GM13977 (cell line): ENCODE measurements at regions not wholly inside any gene's neighbourhood (a gene's known extent, or its start where the extent isn't known, plus 50 kb on each side); places are given as distances from the start of the nearest gene placed in this dataset.

Source experiments
- DNase-seq: peaks from one replicate; pipeline ENCODE4 v3.0.0; 2012; ENCODE audit warnings: low spot score
- CTCF ChIP-seq: IDR thresholded peaks from 2 replicates; pipeline ENCODE4 v1.5.1; 2012; ENCODE audit warnings: mild to moderate bottlenecking, control low read depth; ENCODE audit not compliant: insufficient read depth; ENCODE audit errors: extremely low read depth, missing control alignments
- in situ Hi-C: fragments of 300-500 bp; cut with MboI; formaldehyde crosslinking; loops from one replicate; pipeline ENCODE4 v1.12.0; 2022; ENCODE audit warnings: low sequenced_read_pairs, low pct_unique_long_range_greater_than_20kb, mixed read lengths, inconsistent platforms; ENCODE audit not compliant: unreplicated experiment

- DNase-seq, result no peak
- no peak for TF ChIP-seq CTCF
- in situ Hi-C loops, result no loop called here
Observed at GRCh38 chr20:40100261-40100660, 588.8 kb downstream of the MAFB start.

DNA sequence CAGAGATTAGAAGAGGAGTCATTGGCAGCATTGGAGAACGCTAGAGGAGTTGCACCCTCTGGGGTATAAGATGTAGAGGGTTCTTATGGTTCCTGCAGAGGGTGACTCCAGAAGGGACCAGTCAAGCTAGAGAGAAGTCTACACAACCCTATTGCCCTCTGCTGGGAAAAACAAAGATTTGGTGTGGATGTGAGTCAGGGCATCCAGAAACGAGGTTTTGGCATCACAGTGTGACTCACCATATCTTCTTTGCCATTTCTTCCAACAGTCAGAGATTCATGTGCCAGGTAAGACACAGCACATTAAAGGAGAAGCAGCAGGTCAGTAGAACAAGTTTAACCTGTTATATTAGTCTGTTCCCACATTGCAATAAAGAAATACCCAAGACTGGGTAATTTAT, 598.8 kb downstream of the MAFB start:
- in situ Hi-C loops, result no loop called here
- DNase-seq, result no peak
- no peak for TF ChIP-seq CTCF

GRCh38 chr20:40087496-40087895, 601.5 kb downstream of the MAFB start:
- TF ChIP-seq CTCF, result no peak
- no peak for DNase-seq
- in situ Hi-C loops, result no loop called here

- TF ChIP-seq CTCF, result no peak
- no peak for DNase-seq
- in situ Hi-C loops, result no loop called here
Observed at GRCh38 chr20:40085513-40085912, 603.5 kb downstream of the MAFB start.

DNA sequence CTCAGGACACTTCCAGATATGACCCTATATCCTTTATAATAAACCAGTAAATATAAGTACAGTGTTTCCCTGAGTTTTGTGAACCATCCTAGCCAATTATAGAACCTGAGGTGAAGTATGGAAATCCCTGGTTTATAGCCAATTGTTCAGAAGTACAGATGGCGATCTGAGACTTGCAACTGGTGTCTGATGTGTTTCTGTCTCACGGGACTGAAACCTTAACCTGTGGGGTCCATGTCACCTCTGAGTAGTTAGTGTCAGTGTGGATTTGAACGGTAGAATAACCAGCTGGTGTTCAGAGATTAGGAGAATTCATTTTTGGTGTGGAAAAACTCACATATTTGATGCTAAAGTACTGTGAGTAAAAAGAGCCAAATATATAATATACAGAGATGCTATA, 606.6 kb downstream of the MAFB start:
- in situ Hi-C loops, result no loop called here

DNA sequence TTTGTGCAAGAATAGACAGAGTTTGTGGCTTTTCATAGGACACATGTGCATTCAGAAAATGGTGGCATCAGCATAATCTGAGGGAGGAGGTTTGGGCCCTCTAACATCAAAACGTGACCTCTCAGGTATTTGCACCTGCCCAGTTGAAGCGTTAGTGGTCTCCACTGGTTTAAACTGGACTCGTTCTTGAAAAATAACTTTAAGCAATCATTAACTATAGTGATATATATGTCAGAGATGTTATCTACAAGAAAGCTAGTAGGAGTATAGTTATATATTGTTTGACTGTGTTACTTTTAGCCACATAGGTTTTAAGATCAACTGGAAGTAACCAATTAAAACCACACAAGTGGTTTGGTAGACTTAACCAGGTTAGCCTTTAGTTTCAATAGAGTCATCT, 607.4 kb downstream of the MAFB start:
- no peak for DNase-seq
- TF ChIP-seq CTCF, result no peak
- in situ Hi-C loops, result no loop called here

More for the DNA sequence above, 606.6 kb downstream of the MAFB start:
- no peak for DNase-seq
- TF ChIP-seq CTCF, result no peak

DNA sequence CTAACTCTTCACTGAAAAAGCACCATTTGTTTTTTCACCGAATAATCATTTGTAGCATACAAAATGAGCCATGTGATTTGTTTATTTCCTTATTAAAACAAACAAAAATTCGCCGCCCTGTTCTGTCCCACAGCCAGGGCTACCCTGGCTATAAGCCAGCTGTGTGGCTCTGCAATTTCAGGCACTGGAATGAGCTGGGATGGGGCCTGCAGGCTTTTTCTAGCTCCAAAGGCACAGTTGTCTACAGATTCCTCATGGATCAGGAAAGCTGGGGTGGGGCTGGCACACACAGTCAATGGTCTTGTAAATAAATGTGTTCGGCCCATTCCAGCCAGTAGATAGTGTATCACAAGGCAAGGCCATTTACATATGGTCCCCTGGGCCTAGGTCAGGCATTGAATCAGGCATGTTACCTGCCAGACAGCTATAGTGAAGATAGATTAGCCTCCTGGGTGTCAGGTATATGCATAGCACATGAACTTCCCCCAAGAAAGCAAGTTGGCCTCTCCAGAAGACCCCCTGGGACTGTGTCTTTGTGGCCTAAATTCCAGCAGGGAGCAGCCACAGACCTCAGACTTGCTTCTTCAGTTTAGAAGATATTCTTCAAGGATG, 608.9 kb downstream of the MAFB start:
- DNase-seq, result no peak
- no peak for TF ChIP-seq CTCF
- in situ Hi-C loops, result no loop called here
